Trophoblast cell (in vitro differentiated cells and primary cell): ENCODE measurements at regions not wholly inside any gene's neighbourhood (a gene's known extent, or its start where the extent isn't known, plus 50 kb on each side); places are given as distances from the start of the nearest gene placed in this dataset.
A peak's percentile ranks its signal among the peaks of the same experiment; 100 is the strongest.

Source experiments
- DNase-seq, 2 donors: peaks; one replicate each; pipeline ENCODE4 v3.0.0-alpha.2; 2016
- H2AFZ ChIP-seq: 2 replicates; pipeline ENCODE4 v1.6.1; 2013; ENCODE audit warnings: low read length, moderate library complexity, mild to moderate bottlenecking; ENCODE audit not compliant: insufficient read depth, poor library complexity
- H2AK5ac ChIP-seq: 2 replicates; pipeline ENCODE4 v1.6.1; 2013; ENCODE audit warnings: mild to moderate bottlenecking, low read length
- H2BK120ac ChIP-seq: 2 replicates; pipeline ENCODE4 v1.6.1; 2013; ENCODE audit warnings: low read length, mild to moderate bottlenecking, moderate library complexity; ENCODE audit not compliant: insufficient read depth, poor library complexity
- H2BK12ac ChIP-seq: 2 replicates; pipeline ENCODE4 v1.6.1; 2013; ENCODE audit warnings: mild to moderate bottlenecking, low read length, moderate library complexity
- H2BK5ac ChIP-seq: 2 replicates; pipeline ENCODE4 v1.6.1; 2013; ENCODE audit warnings: low read length, low read depth, moderate library complexity, mild to moderate bottlenecking; ENCODE audit not compliant: poor library complexity
- H3K14ac ChIP-seq: 2 replicates; pipeline ENCODE4 v1.6.1; 2013; ENCODE audit warnings: mild to moderate bottlenecking, low read length
- H3K18ac ChIP-seq: 2 replicates; pipeline ENCODE4 v1.6.1; 2013; ENCODE audit warnings: mild to moderate bottlenecking, low read length
- H3K23ac ChIP-seq: 2 replicates; pipeline ENCODE4 v1.6.1; 2013; ENCODE audit warnings: low read length
- H3K27ac ChIP-seq: 2 replicates; pipeline ENCODE4 v1.5.1; 2013; ENCODE audit warnings: low read depth, mild to moderate bottlenecking, inconsistent platforms, low read length, moderate library complexity
- H3K27me3 ChIP-seq: 2 replicates; pipeline ENCODE4 v1.6.1; 2013; ENCODE audit warnings: inconsistent platforms, mild to moderate bottlenecking, low read length, moderate library complexity; ENCODE audit not compliant: insufficient read depth
- H3K36me3 ChIP-seq, 2 experiments: 1 replicate in 1 of 2; 2 replicates in 1 of 2; pipeline ENCODE4 v1.6.1; 2013; ENCODE audit warnings: low read length in 2 of 2, mild to moderate bottlenecking in 2 of 2, moderate library complexity in 1 of 2; ENCODE audit not compliant: insufficient read depth in 2 of 2, control insufficient read depth in 1 of 2
- H3K4ac ChIP-seq: 2 replicates; pipeline ENCODE4 v1.6.1; 2013; ENCODE audit warnings: low read depth, mild to moderate bottlenecking, low read length, moderate library complexity
- H3K4me1 ChIP-seq, 2 experiments: 1 replicate in 1 of 2; 2 replicates in 1 of 2; pipeline ENCODE4 v1.6.1; 2013; ENCODE audit warnings: low read length in 2 of 2, mild to moderate bottlenecking in 2 of 2, moderate library complexity in 1 of 2; ENCODE audit not compliant: insufficient read depth in 2 of 2, control insufficient read depth in 1 of 2
- H3K4me2 ChIP-seq: 2 replicates; pipeline ENCODE4 v1.6.1; 2013; ENCODE audit warnings: inconsistent platforms, mild to moderate bottlenecking, low read length, moderate library complexity
- H3K4me3 ChIP-seq: 2 replicates; pipeline ENCODE4 v1.5.1; 2013; ENCODE audit warnings: mild to moderate bottlenecking, low read depth, low read length, inconsistent platforms
- H3K79me1 ChIP-seq: one replicate; pipeline ENCODE4 v1.6.1; 2013; ENCODE audit warnings: low read length
- H3K79me2 ChIP-seq: 2 replicates; pipeline ENCODE4 v1.6.1; 2013; ENCODE audit warnings: low read length, mild to moderate bottlenecking; ENCODE audit not compliant: control insufficient read depth, insufficient read depth, poor library complexity
- H3K9ac ChIP-seq: 2 replicates; pipeline ENCODE4 v1.6.1; 2013; ENCODE audit warnings: mild to moderate bottlenecking, low read length
- H3K9me3 ChIP-seq: 2 replicates; pipeline ENCODE4 v1.6.1; 2013; ENCODE audit warnings: low read depth, mild to moderate bottlenecking, control low read depth, inconsistent platforms, low read length; ENCODE audit not compliant: insufficient read depth
- H4K12ac ChIP-seq: 2 replicates; pipeline ENCODE4 v1.6.1; 2013; ENCODE audit warnings: low read depth, mild to moderate bottlenecking, low read length, moderate library complexity
- H4K8ac ChIP-seq: 2 replicates; pipeline ENCODE4 v1.6.1; 2013; ENCODE audit warnings: low read depth, mild to moderate bottlenecking, low read length, moderate library complexity
- H4K91ac ChIP-seq: one replicate; pipeline ENCODE4 v1.6.1; 2013; ENCODE audit warnings: low read depth, mild to moderate bottlenecking, low read length, moderate library complexity
- WGBS: extraction: QIAGEN DNeasy Blood & Tissue Kit; methylation state at CpG from one replicate; pipeline ENCODE4 v1.1.7; 2013; ENCODE audit warnings: missing lambda C conversion rate; ENCODE audit not compliant: insufficient read length, insufficient coverage; ENCODE audit errors: extremely low coverage; 5-methylcytosine and 5-hydroxymethylcytosine counted together

DNA sequence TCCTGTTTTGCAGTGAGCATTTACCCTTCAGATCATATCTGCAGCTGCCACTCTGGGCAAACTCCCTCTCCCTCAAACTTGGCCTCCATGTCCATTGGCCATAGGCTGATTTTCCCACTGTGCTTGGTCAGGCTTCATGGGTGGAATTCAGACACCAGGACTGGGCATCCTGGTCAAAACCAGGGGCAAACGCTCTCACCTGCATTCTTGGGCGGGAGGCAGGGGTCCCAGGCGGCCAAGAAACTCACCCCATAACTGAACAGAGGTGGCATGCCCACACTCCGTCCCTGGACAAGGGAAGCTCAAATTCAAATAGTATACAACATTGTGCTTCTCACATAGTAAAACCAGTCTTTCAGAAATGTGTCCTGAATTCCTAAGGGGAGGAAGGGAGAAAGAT is 81.1 kb upstream of the ZNF648 start:
- no peak for DNase-seq
- Histone ChIP-seq H3K14ac (no peak overlapping the region), H4K8ac (no peak overlapping the region), H2AFZ (no peak overlapping the region), H3K4me2 (no peak overlapping the region), H4K12ac (no peak overlapping the region), H3K23ac (no peak overlapping the region), H3K4me3 (no peak overlapping the region), H2BK12ac (no peak overlapping the region), H2BK5ac (no peak overlapping the region), H3K27ac (no peak overlapping the region), H3K4me1 (peaks cover 10 to 13% of the 10 kb centered on the region in 2 experiments), H3K4ac (no peak overlapping the region), H2AK5ac (no peak overlapping the region), H2BK120ac (no peak overlapping the region), H4K91ac (no peak overlapping the region), H3K79me1 (peaks cover 12% of the 10 kb centered on the region), H3K27me3 (no peaks in the 10 kb centered on the region), H3K9me3 (no peaks in the 10 kb centered on the region), H3K18ac (no peak overlapping the region), H3K36me3 (no peaks in the 10 kb centered on the region), H3K9ac (no peak overlapping the region), H3K79me2 (no peaks in the 10 kb centered on the region)
- no CpG with 5 or more reads among the region's 4 CpGs for WGBS

GRCh38 chr1:182141040-182141439 is 79.5 kb upstream of the ZNF648 start:
- H4K8ac ChIP-seq = no peak overlapping the region
- H3K36me3 ChIP-seq = no peaks in the 10 kb centered on the region
- H4K91ac ChIP-seq = no peak overlapping the region
- H3K4ac ChIP-seq = no peak overlapping the region
- no peak overlapping the region for H3K27ac ChIP-seq
- H3K9me3 ChIP-seq = no peaks in the 10 kb centered on the region
- peak; percentile 33 to 60 for DNase-seq
- no peak overlapping the region for H3K23ac ChIP-seq
- H3K79me1 ChIP-seq = peaks cover 12% of the 10 kb centered on the region
- no peak overlapping the region for H3K9ac ChIP-seq
- no peak overlapping the region for H3K4me3 ChIP-seq
- H3K27me3 ChIP-seq = no peaks in the 10 kb centered on the region
- no peaks in the 10 kb centered on the region for H3K79me2 ChIP-seq
- no peak overlapping the region for H2BK120ac ChIP-seq
- no peak overlapping the region for H3K4me2 ChIP-seq
- no peak overlapping the region for H2AFZ ChIP-seq
- H3K18ac ChIP-seq = no peak overlapping the region
- H2AK5ac ChIP-seq = no peak overlapping the region
- H2BK12ac ChIP-seq = no peak overlapping the region
- H3K14ac ChIP-seq = no peak overlapping the region
- H3K4me1 ChIP-seq = peaks cover 10 to 13% of the 10 kb centered on the region in 2 experiments
- no peak overlapping the region for H4K12ac ChIP-seq
- no peak overlapping the region for H2BK5ac ChIP-seq

- Histone ChIP-seq H3K36me3 (no peaks in the 10 kb centered on the region), H2BK120ac (no peak overlapping the region), H3K23ac (no peak overlapping the region), H3K4me3 (no peak overlapping the region), H3K79me2 (no peaks in the 10 kb centered on the region), H3K4ac (no peak overlapping the region), H3K4me2 (no peak overlapping the region), H2AFZ (no peak overlapping the region), H4K8ac (no peak overlapping the region), H4K12ac (no peak overlapping the region), H3K79me1 (peaks cover 8% of the 10 kb centered on the region), H3K14ac (no peak overlapping the region), H2BK5ac (no peak overlapping the region), H3K9ac (no peak overlapping the region), H3K27me3 (no peaks in the 10 kb centered on the region), H3K27ac (no peak overlapping the region), H4K91ac (no peak overlapping the region), H2AK5ac (no peak overlapping the region), H3K18ac (no peak overlapping the region), H3K4me1 (peaks cover 5 to 10% of the 10 kb centered on the region in 2 experiments), H2BK12ac (no peak overlapping the region), H3K9me3 (no peaks in the 10 kb centered on the region)
- DNase-seq = peak in 1 of 2 donors; percentile 4
- no CpG with 5 or more reads among the region's 1 CpG for WGBS
Observed at GRCh38 chr1:182139496-182139895, 78.0 kb upstream of the ZNF648 start.

- Histone ChIP-seq H2BK5ac (no peak overlapping the region), H4K12ac (no peak overlapping the region), H3K23ac (no peak overlapping the region), H3K27me3 (no peaks in the 10 kb centered on the region), H3K79me1 (no peaks in the 10 kb centered on the region), H3K4me3 (no peak overlapping the region), H3K36me3 (no peaks in the 10 kb centered on the region), H2AK5ac (no peak overlapping the region), H2AFZ (no peak overlapping the region), H3K4ac (no peak overlapping the region), H3K9ac (no peak overlapping the region), H3K27ac (no peak overlapping the region), H4K8ac (no peak overlapping the region), H2BK12ac (no peak overlapping the region), H3K18ac (no peak overlapping the region), H3K4me2 (no peak overlapping the region), H3K9me3 (no peaks in the 10 kb centered on the region), H3K79me2 (no peaks in the 10 kb centered on the region), H3K14ac (no peak overlapping the region), H2BK120ac (no peak overlapping the region), H3K4me1 (no peaks in the 10 kb centered on the region), H4K91ac (no peak overlapping the region)
- DNase-seq = peak; percentile 22 to 54
- no CpG with 5 or more reads among the region's 1 CpG for WGBS
Observed at GRCh38 chr1:182137546-182137945, 76.0 kb upstream of the ZNF648 start.
